ENCODE measurements at regions not wholly inside any gene's neighbourhood (a gene's known extent, or its start where the extent isn't known, plus 50 kb on each side); places are given as distances from the start of the nearest gene placed in this dataset.

GRCh38 chr14:34124585-34124984 is 173.7 kb upstream of the EGLN3 start:
- TF ChIP-seq, protein P1, sequence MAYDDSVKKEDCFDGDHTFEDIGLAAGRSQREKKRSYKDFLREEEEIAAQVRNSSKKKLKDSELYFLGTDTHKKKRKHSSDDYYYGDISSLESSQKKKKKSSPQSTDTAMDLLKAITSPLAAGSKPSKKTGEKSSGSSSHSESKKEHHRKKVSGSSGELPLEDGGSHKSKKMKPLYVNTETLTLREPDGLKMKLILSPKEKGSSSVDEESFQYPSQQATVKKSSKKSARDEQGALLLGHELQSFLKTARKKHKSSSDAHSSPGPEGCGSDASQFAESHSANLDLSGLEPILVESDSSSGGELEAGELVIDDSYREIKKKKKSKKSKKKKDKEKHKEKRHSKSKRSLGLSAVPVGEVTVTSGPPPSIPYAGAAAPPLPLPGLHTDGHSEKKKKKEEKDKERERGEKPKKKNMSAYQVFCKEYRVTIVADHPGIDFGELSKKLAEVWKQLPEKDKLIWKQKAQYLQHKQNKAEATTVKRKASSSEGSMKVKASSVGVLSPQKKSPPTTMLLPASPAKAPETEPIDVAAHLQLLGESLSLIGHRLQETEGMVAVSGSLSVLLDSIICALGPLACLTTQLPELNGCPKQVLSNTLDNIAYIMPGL (CRISPR knock-in tag; IDR thresholded peaks at IDR 0.05; ENCODE audit: borderline replicate concordance) = no peak
- TF ChIP-seq, protein P2, sequence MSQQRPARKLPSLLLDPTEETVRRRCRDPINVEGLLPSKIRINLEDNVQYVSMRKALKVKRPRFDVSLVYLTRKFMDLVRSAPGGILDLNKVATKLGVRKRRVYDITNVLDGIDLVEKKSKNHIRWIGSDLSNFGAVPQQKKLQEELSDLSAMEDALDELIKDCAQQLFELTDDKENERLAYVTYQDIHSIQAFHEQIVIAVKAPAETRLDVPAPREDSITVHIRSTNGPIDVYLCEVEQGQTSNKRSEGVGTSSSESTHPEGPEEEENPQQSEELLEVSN (IDR thresholded peaks at IDR 0.05; ENCODE audit: borderline replicate concordance, low read depth) = no peak
- TF ChIP-seq EP300 (IDR thresholded peaks at IDR 0.05) (no peak), RFX5 (IDR thresholded peaks at IDR 0.05) (no peak), FOXS1 (CRISPR knock-in tag; IDR thresholded peaks at IDR 0.05) (no peak), ZC3H11A (IDR thresholded peaks at IDR 0.05) (no peak), POLR2A (IDR thresholded peaks at IDR 0.05; ENCODE audit: low read length) (no peak), SREBF2 (IDR thresholded peaks at IDR 0.05) (no peak), ELK1 (IDR thresholded peaks at IDR 0.05; ENCODE audit: low read depth, low read length) (no peak), BHLHE40 (IDR thresholded peaks at IDR 0.05; ENCODE audit: low read depth, low read length) (no peak), FOSB (CRISPR knock-in tag; IDR thresholded peaks at IDR 0.05) (no peak), NR3C1 (IDR thresholded peaks at IDR 0.05) (no peak), MAZ (IDR thresholded peaks at IDR 0.05; ENCODE audit: borderline replicate concordance, low read depth, low read length) (no peak), HOXB5 (CRISPR knock-in tag; IDR thresholded peaks at IDR 0.05) (no peak), HOXA7 (CRISPR knock-in tag; IDR thresholded peaks at IDR 0.05) (no peak), JUN (IDR thresholded peaks at IDR 0.05) (no peak), ZFP36 (IDR thresholded peaks at IDR 0.05; ENCODE audit: borderline replicate concordance, partially characterized antibody) (no peak)
- TF ChIP-seq, protein P3, sequence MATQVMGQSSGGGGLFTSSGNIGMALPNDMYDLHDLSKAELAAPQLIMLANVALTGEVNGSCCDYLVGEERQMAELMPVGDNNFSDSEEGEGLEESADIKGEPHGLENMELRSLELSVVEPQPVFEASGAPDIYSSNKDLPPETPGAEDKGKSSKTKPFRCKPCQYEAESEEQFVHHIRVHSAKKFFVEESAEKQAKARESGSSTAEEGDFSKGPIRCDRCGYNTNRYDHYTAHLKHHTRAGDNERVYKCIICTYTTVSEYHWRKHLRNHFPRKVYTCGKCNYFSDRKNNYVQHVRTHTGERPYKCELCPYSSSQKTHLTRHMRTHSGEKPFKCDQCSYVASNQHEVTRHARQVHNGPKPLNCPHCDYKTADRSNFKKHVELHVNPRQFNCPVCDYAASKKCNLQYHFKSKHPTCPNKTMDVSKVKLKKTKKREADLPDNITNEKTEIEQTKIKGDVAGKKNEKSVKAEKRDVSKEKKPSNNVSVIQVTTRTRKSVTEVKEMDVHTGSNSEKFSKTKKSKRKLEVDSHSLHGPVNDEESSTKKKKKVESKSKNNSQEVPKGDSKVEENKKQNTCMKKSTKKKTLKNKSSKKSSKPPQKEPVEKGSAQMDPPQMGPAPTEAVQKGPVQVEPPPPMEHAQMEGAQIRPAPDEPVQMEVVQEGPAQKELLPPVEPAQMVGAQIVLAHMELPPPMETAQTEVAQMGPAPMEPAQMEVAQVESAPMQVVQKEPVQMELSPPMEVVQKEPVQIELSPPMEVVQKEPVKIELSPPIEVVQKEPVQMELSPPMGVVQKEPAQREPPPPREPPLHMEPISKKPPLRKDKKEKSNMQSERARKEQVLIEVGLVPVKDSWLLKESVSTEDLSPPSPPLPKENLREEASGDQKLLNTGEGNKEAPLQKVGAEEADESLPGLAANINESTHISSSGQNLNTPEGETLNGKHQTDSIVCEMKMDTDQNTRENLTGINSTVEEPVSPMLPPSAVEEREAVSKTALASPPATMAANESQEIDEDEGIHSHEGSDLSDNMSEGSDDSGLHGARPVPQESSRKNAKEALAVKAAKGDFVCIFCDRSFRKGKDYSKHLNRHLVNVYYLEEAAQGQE (IDR thresholded peaks at IDR 0.05) = no peak
- Histone ChIP-seq H3K4me1 (peaks cover 10% of the 10 kb centered on the region; the same call in 1 of the 3 replicates), H3K4me3 (no peak overlapping the region), H3K27ac (no peak overlapping the region), H3K9me3 (no peaks in the 10 kb centered on the region), H3K4me2 (no peak overlapping the region)
- WGBS (ENCODE audit: missing lambda C conversion rate) = 37% methylated on average over 4 of the region's 4 CpGs
- no peak for DNase-seq (ENCODE audit: low read depth in 1 of 2, low spot score in 1 of 2)
- POLR2A ChIA-PET = no interaction called here
- FAIRE-seq = no peak
- CTCF ChIA-PET = no interaction called here
- no peak for ATAC-seq

DNA sequence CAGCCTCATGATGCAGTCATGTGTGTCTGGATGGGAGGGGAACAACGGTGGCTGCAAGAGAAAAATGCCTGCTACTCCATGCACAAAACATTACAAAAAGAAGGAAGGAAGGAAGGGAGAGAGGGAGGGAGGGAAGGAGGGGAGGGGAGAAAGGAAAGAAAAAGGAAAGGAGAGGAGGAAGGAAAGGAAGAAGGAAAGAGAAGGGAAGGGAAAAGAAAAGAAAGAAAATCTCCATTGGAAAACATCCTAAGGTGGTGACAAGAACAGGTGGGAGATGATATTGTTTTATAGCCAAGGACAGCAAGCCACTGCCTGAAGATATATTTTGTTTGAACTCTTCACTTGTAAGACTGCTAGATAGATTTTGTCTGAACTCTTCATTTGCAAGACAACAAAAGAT is 171.8 kb upstream of the EGLN3 start:
- Histone ChIP-seq H3K4me1 (peaks cover 10% of the 10 kb centered on the region; the same call in 1 of the 3 replicates), H3K27ac (no peak overlapping the region), H3K4me2 (peak overlapping the region; percentile 24), H3K9me3 (no peaks in the 10 kb centered on the region), H3K4me3 (no peak overlapping the region)
- TF ChIP-seq MYC (IDR thresholded peaks at IDR 0.05; ENCODE audit: borderline replicate concordance, low read length) (no peak), CEBPB (IDR thresholded peaks at IDR 0.05) (peak in 1 of 2 experiments; percentile 23; a peak in 1 of 4 replicates)
- CTCF ChIA-PET = interaction anchor here (1.0 to 1.6 kb wide), 3 partner anchors 24 to 282 kb away, joined by 3 to 4 read pairs (median 3); no protein-coding TSS in a partner anchor
- ATAC-seq (no peak), FAIRE-seq (no peak), DNase-seq (ENCODE audit: low read depth in 1 of 2, low spot score in 1 of 2) (no peak)
- POLR2A ChIA-PET = no interaction called here
- 6% methylated on average over 1 of the region's 1 CpG for WGBS (ENCODE audit: missing lambda C conversion rate)
